Activated CD8-positive, alpha-beta memory T cell treated with anti-CD3 and anti-CD28 coated beads, Interleukin-2, amount 10 ng/mL, durations not matched to agents 7 days and 5 days (primary cell): ENCODE measurements at regions not wholly inside any gene's neighbourhood (a gene's known extent, or its start where the extent isn't known, plus 50 kb on each side); places are given as distances from the start of the nearest gene placed in this dataset.

ENCODE experiments used
- ATAC-seq: fragments of 150-1000 bp; cut with Tn5 transposase; one replicate; pipeline ENCODE4 v1.10.0; 2021; ENCODE audit warnings: moderate library complexity
- CTCF ChIA-PET: fragments of 350-600 bp; sonication (Branson Sonifier 250); formaldehyde crosslinking; loops from one replicate; lab custom pipeline; 2021; ENCODE audit warnings: antibody characterized with exemption; lab: Charles Lee
- DNase-seq: peaks from one replicate; pipeline ENCODE4 v3.0.0-alpha.2; 2020
- H3K27ac Mint-ChIP-seq: one replicate; pipeline ENCODE4 v1.8.0; 2021; ENCODE audit warnings: mild to moderate bottlenecking, mixed read lengths
- H3K27me3 Mint-ChIP-seq: one replicate; pipeline ENCODE4 v1.8.0; 2021; ENCODE audit warnings: mixed read lengths
- H3K36me3 Mint-ChIP-seq: one replicate; pipeline ENCODE4 v1.8.0; 2021; ENCODE audit warnings: mild to moderate bottlenecking, mixed read lengths
- H3K4me1 Mint-ChIP-seq: one replicate; pipeline ENCODE4 v1.8.0; 2021; ENCODE audit warnings: mixed read lengths
- H3K4me3 Mint-ChIP-seq: one replicate; pipeline ENCODE4 v1.8.0; 2021; ENCODE audit warnings: mild to moderate bottlenecking, moderate library complexity, mixed read lengths
- H3K9me3 Mint-ChIP-seq: one replicate; pipeline ENCODE4 v1.8.0; 2022; ENCODE audit warnings: low read depth, mixed read lengths

DNA sequence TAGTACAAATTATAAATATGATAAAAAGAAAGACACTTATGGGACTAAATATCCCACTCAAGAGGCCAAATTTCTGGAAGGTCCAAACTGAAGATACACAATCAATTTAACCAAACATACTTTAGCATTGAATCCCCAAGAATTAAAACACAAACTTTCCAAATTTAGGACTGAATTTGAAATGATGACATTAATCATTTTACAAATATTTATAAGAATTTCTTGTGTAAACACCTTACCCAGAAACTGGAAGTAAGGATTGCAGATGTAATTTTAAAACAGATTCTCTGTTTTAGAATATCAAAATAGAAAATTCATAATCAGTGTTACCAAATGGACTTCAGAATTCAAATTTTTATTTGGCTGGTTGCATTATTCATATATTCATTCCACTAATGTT is 588.2 kb upstream of the KCND2 start:
- CTCF ChIA-PET, result no interaction called here
- no peaks in the 10 kb centered on the region for H3K4me1 Mint-ChIP-seq
- no peak overlapping the region for H3K4me3 Mint-ChIP-seq
- H3K9me3 Mint-ChIP-seq, result peaks cover 8% of the 10 kb centered on the region
- H3K27ac Mint-ChIP-seq, result no peak overlapping the region
- DNase-seq (no peak), ATAC-seq (no peak)
- no peaks in the 10 kb centered on the region for H3K27me3 Mint-ChIP-seq
- H3K36me3 Mint-ChIP-seq, result no peaks in the 10 kb centered on the region

- ATAC-seq, result no peak
- Mint-ChIP-seq H3K27me3 (no peaks in the 10 kb centered on the region), H3K9me3 (peaks cover 8% of the 10 kb centered on the region), H3K27ac (no peak overlapping the region), H3K4me1 (no peaks in the 10 kb centered on the region), H3K36me3 (no peaks in the 10 kb centered on the region), H3K4me3 (no peak overlapping the region)
- CTCF ChIA-PET, result no interaction called here
- no peak for DNase-seq
Observed at GRCh38 chr7:119685906-119686305, 587.1 kb upstream of the KCND2 start.

DNA sequence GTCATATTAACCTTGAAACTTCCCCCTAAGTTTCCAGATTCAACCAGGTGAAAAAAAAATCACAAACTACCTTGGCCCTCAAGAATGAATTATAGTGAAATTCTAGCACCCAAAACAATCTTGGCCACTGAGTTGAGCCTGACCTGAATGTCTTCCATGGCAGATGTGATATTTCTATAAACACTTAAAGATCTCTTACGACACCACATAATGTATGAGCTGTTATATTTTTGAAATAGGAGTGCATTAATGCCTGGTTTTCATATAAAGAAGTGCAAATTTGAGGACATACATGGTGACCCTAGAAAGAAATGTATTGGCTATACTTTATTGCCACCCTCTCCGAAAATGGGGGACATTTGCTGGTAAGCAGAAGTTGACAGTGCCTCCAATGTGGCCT is 584.1 kb upstream of the KCND2 start:
- ATAC-seq (no peak), DNase-seq (no peak)
- Mint-ChIP-seq H3K9me3 (peaks cover 4% of the 10 kb centered on the region), H3K36me3 (no peaks in the 10 kb centered on the region), H3K27me3 (no peaks in the 10 kb centered on the region), H3K4me1 (no peaks in the 10 kb centered on the region), H3K27ac (no peak overlapping the region), H3K4me3 (no peak overlapping the region)
- CTCF ChIA-PET, result no interaction called here

- no peaks in the 10 kb centered on the region for H3K9me3 Mint-ChIP-seq
- no peaks in the 10 kb centered on the region for H3K36me3 Mint-ChIP-seq
- no peak for ATAC-seq
- H3K27me3 Mint-ChIP-seq, result no peaks in the 10 kb centered on the region
- no peak for DNase-seq
- no peak overlapping the region for H3K4me3 Mint-ChIP-seq
- CTCF ChIA-PET, result no interaction called here
- H3K27ac Mint-ChIP-seq, result no peak overlapping the region
- no peaks in the 10 kb centered on the region for H3K4me1 Mint-ChIP-seq
Observed at GRCh38 chr7:119692541-119692940, 580.4 kb upstream of the KCND2 start.

DNA sequence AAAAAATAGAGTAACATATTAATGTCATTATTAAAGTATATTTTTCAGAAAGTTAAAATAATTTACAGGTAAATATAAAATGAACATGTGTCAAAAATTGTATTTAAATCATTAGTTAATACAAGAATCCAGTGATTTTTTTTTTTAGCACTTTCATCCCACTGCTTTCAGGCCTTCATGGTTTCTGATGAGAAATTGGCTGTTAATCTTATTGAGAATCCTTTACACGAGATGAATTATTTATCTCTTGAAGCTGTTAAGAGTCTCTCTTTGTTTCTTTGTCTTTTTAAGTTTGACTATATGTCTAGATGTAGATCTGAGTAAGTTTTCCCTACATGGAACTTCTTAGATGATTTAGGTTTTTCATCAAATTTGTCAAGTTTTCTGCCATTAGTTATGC is 578.5 kb upstream of the KCND2 start:
- no peak for DNase-seq
- H3K36me3 Mint-ChIP-seq, result no peaks in the 10 kb centered on the region
- ATAC-seq, result no peak
- no peaks in the 10 kb centered on the region for H3K4me1 Mint-ChIP-seq
- no peak overlapping the region for H3K27ac Mint-ChIP-seq
- peaks cover 2% of the 10 kb centered on the region for H3K9me3 Mint-ChIP-seq
- no peak overlapping the region for H3K4me3 Mint-ChIP-seq
- CTCF ChIA-PET, result no interaction called here
- H3K27me3 Mint-ChIP-seq, result no peaks in the 10 kb centered on the region

DNA sequence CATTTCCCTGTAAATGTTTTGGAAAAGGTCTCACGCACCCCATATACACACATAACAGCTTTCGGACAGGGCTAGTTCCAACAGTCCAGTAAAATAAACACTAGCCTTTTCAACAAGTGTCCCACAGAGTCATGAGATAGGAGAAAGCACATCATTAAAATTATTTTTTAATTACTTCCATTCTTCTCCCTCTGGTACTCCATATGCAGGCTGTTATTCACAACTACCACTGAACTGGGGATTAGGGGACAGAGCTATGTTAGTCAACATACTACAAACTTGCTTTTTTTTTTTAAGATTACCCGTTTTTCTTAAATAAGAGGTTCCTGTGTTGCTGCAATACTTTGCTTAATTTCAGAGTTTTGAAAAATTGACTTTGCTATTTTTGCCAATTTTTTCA is 576.6 kb upstream of the KCND2 start:
- ATAC-seq (no peak), DNase-seq (no peak)
- no peaks in the 10 kb centered on the region for H3K4me1 Mint-ChIP-seq
- CTCF ChIA-PET, result no interaction called here
- H3K4me3 Mint-ChIP-seq, result no peak overlapping the region
- peaks cover 2% of the 10 kb centered on the region for H3K9me3 Mint-ChIP-seq
- no peak overlapping the region for H3K27ac Mint-ChIP-seq
- no peaks in the 10 kb centered on the region for H3K27me3 Mint-ChIP-seq
- no peaks in the 10 kb centered on the region for H3K36me3 Mint-ChIP-seq

DNA sequence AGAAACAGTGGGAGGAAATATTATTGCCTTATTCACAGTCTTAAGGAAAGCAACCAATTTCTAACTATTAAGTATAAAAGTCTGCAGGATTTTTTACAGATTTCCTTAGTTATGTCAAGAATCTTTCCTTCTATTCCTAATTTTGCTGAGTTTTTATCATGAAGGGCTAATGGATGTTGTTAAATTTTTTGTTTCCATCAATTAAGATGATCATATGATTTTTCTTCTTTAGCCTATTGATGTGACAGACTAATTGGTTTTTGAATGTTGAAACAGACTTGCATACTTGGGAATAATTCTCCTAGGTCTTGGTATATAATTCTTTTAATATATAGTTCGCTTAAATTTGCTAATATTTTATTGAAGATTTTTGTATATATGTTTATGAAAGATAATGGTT is 569.1 kb upstream of the KCND2 start:
- Mint-ChIP-seq H3K27ac (no peak overlapping the region), H3K36me3 (no peaks in the 10 kb centered on the region), H3K4me3 (no peak overlapping the region), H3K4me1 (no peaks in the 10 kb centered on the region), H3K9me3 (peaks cover 2% of the 10 kb centered on the region), H3K27me3 (no peaks in the 10 kb centered on the region)
- DNase-seq, result no peak
- CTCF ChIA-PET, result no interaction called here
- no peak for ATAC-seq

- CTCF ChIA-PET, result no interaction called here
- H3K27ac Mint-ChIP-seq, result no peak overlapping the region
- H3K4me3 Mint-ChIP-seq, result no peak overlapping the region
- H3K27me3 Mint-ChIP-seq, result no peaks in the 10 kb centered on the region
- ATAC-seq (no peak), DNase-seq (no peak)
- H3K9me3 Mint-ChIP-seq, result peaks cover 9% of the 10 kb centered on the region
- H3K4me1 Mint-ChIP-seq, result no peaks in the 10 kb centered on the region
- no peaks in the 10 kb centered on the region for H3K36me3 Mint-ChIP-seq
Observed at GRCh38 chr7:119706608-119707007, 566.4 kb upstream of the KCND2 start.

- Mint-ChIP-seq H3K27me3 (no peaks in the 10 kb centered on the region), H3K27ac (no peak overlapping the region), H3K4me1 (no peaks in the 10 kb centered on the region), H3K36me3 (no peaks in the 10 kb centered on the region), H3K9me3 (peaks cover 11% of the 10 kb centered on the region), H3K4me3 (no peak overlapping the region)
- DNase-seq, result no peak
- CTCF ChIA-PET, result no interaction called here
- ATAC-seq, result no peak
Observed at GRCh38 chr7:119708891-119709290, 564.1 kb upstream of the KCND2 start.

GRCh38 chr7:119711104-119711503 is 561.9 kb upstream of the KCND2 start:
- DNase-seq, result no peak
- Mint-ChIP-seq H3K4me3 (no peak overlapping the region), H3K36me3 (no peaks in the 10 kb centered on the region), H3K9me3 (peaks cover 9% of the 10 kb centered on the region), H3K27ac (no peak overlapping the region), H3K4me1 (no peaks in the 10 kb centered on the region), H3K27me3 (no peaks in the 10 kb centered on the region)
- CTCF ChIA-PET, result no interaction called here
- ATAC-seq, result no peak

DNA sequence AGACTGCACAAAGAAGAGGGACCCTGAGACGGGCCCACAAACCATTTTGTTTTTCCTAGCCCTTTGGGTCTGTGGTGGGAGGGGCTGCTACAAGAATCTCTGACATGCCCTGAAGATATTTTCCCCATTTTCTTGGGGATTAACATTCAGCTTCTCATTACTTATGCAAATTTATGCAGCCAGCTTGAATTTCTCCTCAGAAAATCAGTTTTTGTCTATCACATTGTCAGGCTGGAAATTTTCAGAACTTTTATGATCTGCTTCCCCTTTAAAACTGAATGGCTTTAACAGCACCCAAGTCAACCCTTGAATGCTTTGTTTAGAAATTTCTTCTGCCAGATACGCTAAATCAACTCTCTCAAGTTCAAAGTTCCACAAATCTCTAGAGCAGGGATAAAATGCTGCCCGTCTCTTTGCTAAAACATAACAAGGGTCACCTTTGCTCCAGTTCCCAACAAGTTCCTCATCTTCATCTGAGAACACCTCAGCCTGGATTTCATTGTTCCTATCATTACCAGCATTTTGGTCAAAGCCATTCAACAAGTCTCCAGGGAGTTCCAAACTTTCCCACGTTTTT is 560.0 kb upstream of the KCND2 start:
- Mint-ChIP-seq H3K9me3 (peaks cover 9% of the 10 kb centered on the region), H3K27me3 (no peaks in the 10 kb centered on the region), H3K36me3 (no peaks in the 10 kb centered on the region), H3K4me1 (no peaks in the 10 kb centered on the region), H3K4me3 (no peak overlapping the region), H3K27ac (no peak overlapping the region)
- CTCF ChIA-PET, result no interaction called here
- DNase-seq, result no peak
- ATAC-seq, result no peak

DNA sequence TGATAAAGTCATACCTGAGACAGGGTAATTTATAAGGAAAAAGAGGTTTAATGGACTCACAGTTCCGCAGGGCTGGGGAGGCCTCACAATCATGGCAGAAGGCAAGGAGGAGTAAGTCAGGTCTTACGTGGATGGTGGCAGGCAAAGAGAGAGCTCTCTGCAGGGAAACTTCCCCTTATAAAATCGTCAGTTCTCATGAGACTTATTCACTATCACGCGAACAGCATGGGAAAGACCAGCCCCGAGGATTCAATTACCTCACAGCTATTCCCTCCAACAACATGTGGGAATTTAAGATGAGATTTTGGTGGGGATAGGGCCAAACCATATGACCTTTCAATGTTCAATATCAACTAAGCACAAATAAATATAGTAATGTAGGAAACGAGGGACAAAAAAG is 559.4 kb upstream of the KCND2 start:
- CTCF ChIA-PET, result no interaction called here
- no peak for ATAC-seq
- H3K36me3 Mint-ChIP-seq, result no peaks in the 10 kb centered on the region
- H3K27ac Mint-ChIP-seq, result no peak overlapping the region
- H3K4me1 Mint-ChIP-seq, result no peaks in the 10 kb centered on the region
- no peak overlapping the region for H3K4me3 Mint-ChIP-seq
- H3K9me3 Mint-ChIP-seq, result peaks cover 9% of the 10 kb centered on the region
- no peak for DNase-seq
- H3K27me3 Mint-ChIP-seq, result no peaks in the 10 kb centered on the region

- Mint-ChIP-seq H3K4me1 (no peaks in the 10 kb centered on the region), H3K9me3 (peaks cover 6% of the 10 kb centered on the region), H3K36me3 (no peaks in the 10 kb centered on the region), H3K27ac (no peak overlapping the region), H3K4me3 (no peak overlapping the region), H3K27me3 (no peaks in the 10 kb centered on the region)
- ATAC-seq (no peak), DNase-seq (no peak)
- CTCF ChIA-PET, result no interaction called here
Observed at GRCh38 chr7:119720541-119720940, 552.4 kb upstream of the KCND2 start.

DNA sequence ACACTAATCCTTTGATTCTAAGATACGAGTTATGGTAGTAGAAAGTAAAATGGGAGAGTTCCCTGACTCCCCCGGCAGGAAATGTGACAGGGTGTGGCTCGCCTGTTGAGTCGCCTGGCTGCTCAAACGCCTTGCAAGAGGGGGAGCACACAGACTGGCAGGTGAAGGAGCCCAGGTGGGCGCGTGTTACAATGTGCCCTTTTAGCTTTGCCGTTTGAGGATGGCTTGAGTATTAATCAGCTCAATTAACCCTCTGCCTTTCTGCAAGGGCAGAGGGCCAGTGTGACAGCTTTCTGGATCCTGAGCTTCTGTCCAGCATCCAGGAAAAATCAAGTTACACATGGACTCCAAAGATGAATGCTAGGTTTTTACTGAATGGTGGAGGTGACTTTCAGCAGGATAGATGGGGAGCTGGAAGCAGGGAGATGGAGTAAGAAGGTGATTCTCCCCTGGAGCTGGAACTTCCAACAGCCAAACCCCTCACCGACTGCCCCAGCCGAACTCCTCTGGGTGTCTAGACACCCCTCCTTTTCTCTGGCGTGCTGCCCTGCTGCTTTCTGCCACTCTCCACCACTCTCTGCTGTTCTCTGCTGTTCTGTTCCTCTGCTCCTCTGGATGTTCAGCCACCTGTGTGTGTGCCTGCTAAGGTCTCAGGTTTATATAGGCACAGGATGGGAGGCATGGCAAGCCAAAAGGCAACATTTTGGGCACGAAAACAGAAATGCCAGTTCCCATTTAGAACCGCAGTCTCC is 548.8 kb upstream of the KCND2 start:
- Mint-ChIP-seq H3K27me3 (no peaks in the 10 kb centered on the region), H3K4me3 (no peak overlapping the region), H3K36me3 (no peaks in the 10 kb centered on the region)

More for the DNA sequence above, 548.8 kb upstream of the KCND2 start:
- ATAC-seq (no peak), DNase-seq (no peak)
- CTCF ChIA-PET, result no interaction called here
- peaks cover 11% of the 10 kb centered on the region for H3K9me3 Mint-ChIP-seq
- no peaks in the 10 kb centered on the region for H3K4me1 Mint-ChIP-seq
- H3K27ac Mint-ChIP-seq, result no peak overlapping the region
